GM21423 (cell line): ENCODE measurements at regions not wholly inside any gene's neighbourhood (a gene's known extent, or its start where the extent isn't known, plus 50 kb on each side); places are given as distances from the start of the nearest gene placed in this dataset.
"Not testable (repeated sequence)": the region's sequence is repeated elsewhere in the genome, so short reads cannot be mapped to it uniquely, and the experiment has no call there.

ENCODE experiments used
- ATAC-seq: cut with Tn5 transposase; IDR thresholded peaks from one replicate; pipeline ENCODE4 v1.9.1; 2021; ENCODE audit warnings: mild to moderate bottlenecking, moderate library complexity; ENCODE audit not compliant: unreplicated experiment

DNA sequence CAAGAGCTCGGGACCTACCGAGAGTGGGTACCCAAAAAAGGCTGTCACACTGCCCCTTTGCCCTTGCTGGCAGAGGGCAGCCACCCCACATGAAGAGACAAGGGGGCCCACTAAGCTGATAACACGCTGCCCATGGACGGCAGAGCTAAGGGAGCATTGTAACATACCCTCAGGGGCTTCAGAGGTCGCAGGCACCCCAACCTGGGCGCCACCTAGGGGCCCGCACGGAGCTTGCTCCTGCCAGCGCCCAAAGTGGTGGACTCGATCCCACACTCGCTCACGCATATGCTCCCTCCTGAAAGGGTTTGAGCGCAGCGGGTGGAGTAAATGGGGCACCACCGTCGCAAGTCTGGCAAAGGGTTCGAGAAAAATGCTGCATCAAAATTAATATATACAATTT, 975.4 kb downstream of the ZPLD1 start:
- no peak for ATAC-seq

DNA sequence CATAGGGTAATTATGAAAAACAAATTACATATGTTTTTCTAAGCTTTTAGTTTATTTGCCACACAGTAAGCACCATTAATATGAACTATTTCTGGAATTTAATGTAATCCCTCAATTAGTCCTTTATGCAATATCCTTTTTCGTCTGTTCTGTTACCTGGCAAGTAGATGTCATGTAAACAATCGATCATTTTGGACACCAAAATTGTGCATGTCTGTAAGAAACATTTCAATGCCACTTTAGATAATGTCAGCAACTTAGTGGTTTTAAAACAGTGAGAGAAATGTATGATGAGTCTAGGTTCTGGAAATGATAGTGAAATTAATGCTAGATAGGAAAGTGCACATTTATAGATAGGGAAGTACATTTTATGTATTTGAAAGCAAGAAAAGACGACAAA, 986.6 kb downstream of the ZPLD1 start:
- no peak for ATAC-seq

DNA sequence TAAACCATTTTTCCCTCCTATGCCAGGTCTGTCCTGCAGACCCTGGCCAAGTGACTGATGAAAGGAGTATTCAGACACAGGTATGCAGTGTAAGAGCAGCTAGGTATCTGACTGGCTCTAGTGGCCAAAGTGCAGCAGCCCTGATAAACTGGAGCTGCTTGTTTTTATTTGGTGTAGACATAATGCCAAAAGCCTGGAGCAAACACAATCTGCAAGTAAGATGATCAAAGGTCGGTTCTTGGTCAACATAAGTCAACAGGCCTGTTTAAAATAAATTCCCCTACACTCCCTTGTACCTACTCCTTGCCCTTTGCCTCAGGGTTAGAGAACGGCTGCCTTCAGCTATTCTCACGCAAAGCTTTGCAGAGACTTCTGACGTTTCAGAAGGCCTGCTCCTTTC, 1003.1 kb downstream of the ZPLD1 start:
- ATAC-seq: no peak

DNA sequence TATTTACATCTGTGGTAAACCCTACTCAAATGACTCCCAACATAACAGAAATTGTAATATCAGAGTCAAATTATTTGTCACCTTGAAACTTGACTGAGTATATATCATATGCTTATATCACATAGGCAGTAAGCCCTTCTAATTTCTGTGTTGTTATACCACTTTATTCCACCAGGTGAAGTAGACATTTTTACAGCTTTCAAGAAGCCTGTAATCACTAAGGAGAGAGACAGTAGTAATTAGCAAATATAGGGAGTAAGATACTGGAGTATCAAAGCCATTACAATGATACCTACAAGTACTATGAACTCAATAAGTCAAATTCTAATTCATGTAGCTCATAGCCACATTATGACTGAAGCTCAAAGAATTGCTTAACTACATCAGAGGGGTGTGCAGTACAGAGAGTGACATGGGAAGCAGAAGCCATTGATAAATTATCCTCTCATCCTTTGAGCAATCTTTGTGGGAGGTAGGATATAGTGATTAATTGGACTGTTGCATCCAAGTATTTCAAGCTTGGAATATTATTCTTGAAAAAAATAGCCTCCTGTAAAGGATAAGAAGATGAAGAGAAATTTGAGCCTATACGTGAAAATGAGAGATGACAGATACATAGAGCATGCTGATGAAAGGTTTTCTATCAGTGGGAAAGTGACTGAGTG, 1005.9 kb downstream of the ZPLD1 start:
- no peak for ATAC-seq

DNA sequence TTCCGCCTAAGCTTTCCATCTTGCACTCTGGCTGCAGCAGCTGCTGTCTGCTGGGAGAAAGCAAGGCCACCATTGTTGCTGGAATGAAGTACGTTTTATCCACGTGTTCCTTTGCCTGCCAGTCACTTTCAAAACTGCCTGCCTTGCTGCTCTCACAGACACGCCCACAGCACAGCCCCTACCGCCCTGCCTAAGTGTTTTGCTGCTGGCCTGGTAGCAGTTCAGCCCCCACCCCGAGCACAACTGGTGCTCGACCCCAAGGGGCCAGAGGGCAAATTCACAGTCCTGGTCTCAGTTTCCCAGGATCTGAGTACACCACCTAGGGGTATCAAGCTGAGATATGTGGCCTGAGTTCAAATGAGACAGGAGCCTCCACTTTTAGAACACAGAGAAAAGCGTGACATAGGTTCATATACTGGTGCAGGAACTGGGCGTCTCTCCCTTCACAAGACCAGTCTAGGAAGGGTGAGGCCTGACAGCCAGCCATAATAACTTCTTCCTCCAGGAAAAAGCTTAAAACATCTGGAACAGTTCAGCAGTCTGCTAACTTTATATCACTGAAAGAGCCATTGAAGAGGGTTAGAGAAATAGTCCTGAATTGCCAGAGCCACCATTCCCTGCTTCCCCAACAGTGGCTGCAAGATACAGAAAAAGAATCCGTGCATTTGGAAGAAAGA, 1012.3 kb downstream of the ZPLD1 start:
- no peak for ATAC-seq

DNA sequence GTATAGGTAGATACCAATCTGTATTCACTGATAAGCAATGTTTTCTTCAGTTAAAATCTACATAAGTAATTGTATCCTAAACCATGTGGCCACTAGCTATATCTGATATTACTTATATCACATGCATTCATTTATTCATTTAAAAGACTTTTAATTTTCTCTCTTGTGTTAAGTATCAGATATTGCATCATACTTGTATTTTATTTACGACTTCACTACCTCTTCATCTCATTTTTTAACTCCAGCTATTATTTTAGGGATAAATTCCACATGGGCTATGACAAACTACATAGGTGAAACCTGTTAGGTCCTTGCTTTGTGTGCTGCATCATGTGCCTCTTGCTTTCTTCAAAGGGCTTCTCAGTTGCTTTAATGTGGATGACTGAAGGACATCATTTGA, 1018.3 kb downstream of the ZPLD1 start:
- no peak for ATAC-seq

DNA sequence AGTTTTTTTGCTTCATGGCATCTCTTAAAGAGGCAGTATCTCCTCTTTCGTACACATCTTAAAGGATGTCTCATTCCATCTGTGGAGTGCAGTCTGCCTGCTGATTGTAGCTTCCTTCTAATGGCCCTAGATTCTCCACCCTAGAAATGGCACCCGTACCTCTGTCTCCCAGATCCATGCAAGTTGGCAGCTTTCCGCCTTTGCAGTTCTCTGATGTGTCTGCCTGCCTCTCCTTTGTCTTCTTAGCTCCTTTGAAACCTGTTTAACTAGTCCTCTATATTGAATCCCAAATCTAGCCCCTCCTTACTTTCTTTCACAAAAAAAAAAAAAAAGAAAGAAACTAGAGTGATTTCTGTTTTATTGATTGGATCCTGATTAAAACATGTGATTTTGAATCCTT, 1025.0 kb downstream of the ZPLD1 start:
- ATAC-seq: no peak

DNA sequence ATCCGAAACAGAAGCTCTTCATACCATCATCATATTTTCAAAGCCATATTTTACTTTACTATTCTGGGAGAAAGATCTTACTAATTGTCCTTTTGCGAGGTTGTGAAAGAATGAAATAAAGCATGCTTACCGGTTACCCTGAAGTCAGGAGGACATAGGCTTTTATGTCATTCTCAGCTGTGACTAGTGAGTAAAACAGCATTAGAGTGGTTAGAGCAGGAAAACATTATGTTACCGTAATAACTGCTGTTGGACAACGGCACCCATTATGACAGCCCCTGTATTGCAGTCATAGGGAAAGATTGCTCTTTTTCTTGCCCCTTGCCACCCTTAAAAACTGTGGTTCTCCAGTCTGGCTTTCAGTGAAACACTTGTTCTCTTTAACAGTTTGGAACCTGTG, 1035.7 kb downstream of the ZPLD1 start:
- no peak for ATAC-seq

DNA sequence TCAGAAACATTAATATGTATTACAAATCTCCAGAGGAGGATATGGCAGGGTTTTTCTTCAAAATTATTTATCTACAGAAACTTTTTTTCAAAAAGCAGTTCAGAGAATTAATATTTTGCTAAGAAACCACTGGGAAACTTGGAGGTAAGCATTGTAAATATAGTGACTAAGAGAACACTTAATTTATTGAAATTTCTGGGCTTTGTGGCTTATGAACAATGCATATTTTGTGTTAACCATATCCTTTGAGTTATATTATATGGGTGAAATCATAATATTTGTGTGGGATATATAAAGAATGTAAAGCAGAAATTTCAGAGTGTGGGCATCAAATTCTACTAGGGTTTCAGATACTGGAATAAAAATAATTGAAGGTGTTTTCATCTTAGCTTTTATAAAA, 1059.2 kb downstream of the ZPLD1 start:
- no peak for ATAC-seq

DNA sequence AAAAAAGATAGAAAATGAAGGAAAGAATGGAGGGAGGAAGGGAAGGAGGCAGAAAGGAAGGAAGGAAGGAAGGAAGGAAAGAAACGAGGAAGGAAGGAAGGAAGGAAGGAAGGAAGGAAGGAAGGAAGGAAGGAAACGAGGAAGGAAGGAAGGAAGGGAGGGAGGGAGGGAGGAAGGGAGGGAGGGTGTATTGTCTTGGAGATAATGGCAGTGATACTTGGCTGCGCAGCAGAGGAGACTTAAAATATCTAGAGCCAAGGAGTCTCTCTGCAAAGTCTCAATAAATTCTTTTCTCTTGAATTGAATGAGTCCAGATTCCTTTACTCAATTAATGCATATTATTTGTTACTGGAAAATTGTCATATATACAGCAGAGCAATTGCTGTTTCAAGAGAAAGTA, 1059.7 kb downstream of the ZPLD1 start:
- no peak for ATAC-seq

DNA sequence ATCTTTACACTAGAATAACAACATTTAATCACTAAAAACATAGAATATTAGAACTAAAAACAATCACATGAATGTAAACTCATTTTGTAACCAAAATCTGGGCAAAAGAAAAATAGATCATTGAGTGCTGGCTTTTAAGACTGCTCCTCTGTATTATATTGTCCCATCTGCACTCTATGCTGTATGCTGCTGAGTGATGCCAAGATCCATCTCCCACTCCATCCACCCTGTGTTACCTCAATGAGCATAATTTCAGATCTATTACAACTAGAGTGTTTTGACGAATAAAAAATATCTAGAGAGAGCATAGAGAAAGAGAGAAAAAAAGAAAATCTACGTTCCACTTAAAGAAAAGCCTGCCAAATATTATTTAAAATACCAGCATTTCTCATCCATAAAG, 1060.4 kb downstream of the ZPLD1 start:
- no peak for ATAC-seq

DNA sequence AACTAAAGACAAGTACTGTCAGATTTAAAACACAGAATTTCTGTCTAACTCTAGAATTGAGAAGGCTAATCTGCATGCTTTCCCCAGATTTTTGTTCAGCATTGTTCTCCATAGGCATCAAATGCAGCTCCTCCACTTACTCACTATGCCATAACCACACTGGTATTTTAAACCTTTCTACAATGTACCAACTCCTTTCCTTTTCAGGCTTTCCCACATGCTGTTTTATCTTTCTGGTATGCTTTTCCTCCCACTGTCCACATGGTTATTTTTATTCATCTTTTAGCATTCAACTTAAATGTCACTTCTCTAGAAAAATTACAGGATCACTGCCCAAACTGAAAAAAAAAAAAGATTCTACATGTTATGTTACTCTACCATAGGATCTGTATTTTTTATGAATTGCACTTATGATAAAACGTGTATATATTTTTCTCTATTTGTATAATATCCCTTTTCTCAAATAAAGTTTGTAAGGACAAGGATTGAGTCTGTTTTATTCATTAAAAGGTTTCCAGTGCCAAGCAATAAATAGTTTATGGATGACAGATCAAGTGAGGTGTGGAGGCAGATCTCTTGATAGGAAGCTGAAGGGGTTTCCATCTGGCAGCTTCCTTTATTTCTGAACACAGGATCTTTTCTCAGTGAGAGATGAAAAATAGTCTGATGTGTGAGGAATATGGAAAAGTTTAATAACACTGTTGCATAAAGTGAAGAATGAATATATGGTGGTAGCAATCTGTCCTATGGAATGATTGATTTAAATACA, 1064.5 kb downstream of the ZPLD1 start:
- ATAC-seq: no peak

DNA sequence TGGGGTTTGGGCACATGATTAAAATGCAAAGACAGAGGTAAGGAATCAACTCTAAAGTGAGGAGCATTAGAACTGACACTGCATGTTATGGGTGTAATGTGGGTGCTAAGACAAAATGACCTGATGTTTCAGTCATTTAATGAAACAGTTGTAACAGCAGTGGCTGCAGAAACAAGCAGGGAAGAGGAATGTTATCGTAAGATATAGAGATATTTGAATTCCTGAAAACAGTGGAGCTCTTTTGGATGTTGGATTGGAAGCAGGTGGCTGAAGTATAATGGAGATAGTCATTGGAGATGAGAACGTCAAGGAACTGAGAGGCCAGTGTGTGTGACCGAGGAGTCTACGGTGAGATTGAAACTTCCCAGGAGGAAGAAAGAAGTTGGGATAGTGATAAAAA, 1065.2 kb downstream of the ZPLD1 start:
- ATAC-seq: no peak

DNA sequence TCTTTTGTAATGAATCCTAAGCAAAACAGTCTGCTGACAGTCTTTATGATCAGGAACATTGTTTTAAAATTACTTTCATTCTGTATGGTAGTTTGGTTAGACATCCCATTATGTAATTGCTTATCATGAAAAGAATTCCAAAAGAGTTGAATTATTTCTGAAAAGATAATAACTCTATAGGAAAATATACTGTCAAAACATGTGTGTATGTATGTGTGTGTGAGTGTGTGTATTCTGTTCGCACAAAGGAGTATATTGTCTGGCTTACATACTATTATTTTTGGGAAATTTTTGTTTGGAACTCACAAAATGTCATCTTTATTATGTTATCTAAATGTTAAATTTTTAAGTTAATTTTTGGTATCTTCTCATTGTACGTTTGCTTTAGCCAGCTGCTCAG, 1075.9 kb downstream of the ZPLD1 start:
- no peak for ATAC-seq

DNA sequence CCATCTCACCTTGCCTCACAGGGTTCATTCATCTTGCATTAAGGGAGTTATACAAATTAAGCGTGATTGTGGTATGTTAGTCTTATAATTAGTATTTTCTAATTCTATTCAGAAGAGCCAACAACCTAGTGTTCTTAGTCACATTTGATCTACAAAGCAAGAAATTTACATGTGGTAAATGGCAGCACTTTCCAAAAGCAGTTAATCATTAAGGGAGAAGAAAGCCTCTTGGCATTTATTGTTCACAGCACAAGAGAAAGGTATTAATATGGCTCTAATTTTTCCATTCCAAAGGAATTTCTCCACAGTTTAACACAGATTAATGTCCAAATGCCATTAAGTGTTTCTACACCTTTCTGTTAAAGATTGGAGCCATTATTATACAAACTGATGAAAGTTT, 1077.1 kb downstream of the ZPLD1 start:
- no peak for ATAC-seq

DNA sequence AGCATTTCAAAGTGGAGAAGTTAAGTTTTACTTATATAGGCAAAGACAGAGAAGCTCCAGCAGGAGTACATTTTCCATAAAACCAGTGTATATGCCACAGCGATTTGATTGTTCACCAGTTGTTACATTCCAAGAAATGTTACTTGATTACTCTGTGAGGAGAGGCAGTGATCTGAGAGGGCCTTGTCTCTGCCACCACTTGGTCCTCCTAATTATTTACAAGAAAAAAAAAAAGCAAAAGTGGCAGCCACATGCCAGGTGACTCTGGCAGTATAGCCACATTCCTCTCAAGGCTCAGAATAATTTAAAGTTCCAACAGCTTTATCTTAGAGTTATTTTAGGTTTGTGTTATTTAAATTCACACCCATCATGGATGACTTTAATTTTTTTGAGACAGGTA, 1077.8 kb downstream of the ZPLD1 start:
- no peak for ATAC-seq

DNA sequence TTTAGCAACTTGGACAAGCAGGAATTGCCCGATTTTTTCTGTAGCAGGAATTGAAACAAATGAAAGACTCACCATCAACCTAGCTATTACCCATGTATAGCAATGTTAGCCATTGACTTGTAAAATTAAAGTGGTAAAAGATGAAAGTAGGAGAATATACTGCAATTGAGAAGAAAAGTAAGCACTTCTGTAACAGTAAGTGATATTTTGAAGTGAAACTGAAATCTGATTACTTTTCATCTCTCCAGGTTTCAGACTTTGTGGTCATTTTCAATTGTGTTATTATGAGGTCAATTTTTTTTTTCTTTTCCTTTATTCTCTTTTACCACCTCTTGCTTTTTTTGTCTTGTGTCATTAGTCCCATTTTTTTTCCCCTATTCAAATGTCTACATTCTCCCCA, 1078.2 kb downstream of the ZPLD1 start:
- no peak for ATAC-seq

DNA sequence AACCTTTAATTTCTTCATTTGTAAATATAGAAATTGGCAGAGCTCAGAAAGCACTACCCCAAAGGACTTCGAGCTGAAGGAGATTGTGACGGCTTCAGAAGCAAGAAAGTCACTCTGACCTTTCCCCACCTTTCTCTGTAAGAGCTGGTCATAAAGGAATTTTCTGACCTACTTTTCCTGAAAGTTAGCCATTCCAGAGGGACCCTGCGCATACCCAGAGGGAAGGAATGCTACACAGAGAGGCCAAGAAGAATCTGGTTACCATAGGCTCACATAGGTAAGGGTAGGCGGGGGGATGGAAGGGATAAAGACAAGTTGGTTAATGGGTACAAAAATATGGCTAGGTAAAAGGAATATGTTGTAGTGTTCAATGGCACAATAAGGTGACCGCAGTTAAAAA, 1080.3 kb downstream of the ZPLD1 start:
- no peak for ATAC-seq

DNA sequence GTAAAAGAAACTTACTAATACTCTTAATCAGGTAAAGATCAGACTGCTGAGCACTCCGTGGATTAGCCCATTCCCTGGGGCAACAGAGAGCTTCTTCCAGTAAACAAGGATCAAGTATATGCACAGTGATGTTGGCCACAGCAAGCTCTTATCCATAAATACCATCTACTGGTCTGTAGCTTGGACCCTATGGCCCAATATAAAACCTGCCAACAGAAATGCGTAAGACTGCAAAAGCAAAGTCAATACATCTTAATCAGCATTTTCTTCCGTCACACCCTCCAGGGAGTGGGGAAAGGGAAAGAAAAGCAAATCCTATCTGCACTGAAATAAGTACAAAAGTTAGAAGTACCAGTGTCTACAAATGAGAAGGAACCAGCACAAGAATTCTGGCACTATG, 1082.1 kb downstream of the ZPLD1 start:
- no peak for ATAC-seq

DNA sequence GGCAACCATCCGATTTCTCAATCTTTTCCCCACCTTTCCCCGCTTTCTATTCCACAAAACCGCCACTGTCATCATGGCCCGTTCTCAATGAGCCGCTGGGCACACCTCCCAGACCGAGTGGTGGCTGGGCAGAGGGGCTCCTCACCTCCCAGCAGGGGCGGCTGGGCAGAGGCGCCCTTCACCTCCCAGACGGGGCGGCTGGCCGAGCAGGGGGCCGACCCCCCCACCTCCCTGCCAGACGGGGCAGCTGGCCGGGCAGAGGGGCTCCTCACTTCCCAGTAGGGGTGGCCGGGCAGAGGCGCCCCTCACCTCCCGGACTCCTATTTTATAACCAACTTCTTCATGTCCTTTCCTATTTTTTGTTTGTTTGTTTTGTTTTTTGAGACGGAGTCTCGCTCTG, 1096.5 kb downstream of the ZPLD1 start:
- ATAC-seq: not testable (repeated sequence)

DNA sequence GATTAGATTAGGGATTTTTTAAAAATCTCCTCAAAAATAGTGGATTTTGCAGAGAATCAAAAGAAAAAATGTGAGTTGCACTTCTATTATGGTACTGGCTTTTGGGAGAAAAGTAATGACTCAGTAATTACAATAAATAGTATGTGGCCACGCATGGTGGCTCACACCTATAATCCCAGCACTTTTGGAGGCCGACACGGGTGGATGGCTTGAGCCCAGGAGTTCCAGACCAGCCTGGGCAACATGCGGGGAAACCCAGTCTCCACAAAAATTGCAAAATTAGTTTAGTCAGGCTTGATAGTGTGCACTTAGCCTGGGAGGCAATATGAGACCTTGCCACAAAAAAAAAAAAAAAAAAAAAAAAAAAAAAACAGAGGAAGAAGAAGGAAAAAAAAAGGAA, 1098.2 kb downstream of the ZPLD1 start:
- no peak for ATAC-seq

DNA sequence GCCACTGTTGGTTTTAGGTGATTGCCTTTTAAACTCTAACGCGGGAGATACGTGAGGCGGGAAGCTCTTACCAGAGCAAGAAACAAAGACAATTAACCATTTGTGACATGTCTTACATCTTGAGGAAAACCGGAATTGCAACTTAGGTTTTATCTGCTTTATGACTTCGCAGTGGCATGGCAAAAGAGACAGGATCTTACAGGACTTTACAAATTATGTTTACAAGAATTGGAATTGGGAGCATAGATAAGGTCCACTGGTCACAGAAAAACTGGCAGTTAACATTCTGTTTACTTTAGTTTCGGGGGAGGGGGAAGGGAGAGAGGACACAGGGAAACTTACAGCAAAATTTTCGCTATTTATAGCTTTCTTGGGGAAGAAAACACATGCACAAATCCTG, 1119.6 kb downstream of the ZPLD1 start:
- ATAC-seq: no peak
